ENCODE measurements at regions not wholly inside any gene's neighbourhood (a gene's known extent, or its start where the extent isn't known, plus 50 kb on each side); places are given as distances from the start of the nearest gene placed in this dataset.

DNA sequence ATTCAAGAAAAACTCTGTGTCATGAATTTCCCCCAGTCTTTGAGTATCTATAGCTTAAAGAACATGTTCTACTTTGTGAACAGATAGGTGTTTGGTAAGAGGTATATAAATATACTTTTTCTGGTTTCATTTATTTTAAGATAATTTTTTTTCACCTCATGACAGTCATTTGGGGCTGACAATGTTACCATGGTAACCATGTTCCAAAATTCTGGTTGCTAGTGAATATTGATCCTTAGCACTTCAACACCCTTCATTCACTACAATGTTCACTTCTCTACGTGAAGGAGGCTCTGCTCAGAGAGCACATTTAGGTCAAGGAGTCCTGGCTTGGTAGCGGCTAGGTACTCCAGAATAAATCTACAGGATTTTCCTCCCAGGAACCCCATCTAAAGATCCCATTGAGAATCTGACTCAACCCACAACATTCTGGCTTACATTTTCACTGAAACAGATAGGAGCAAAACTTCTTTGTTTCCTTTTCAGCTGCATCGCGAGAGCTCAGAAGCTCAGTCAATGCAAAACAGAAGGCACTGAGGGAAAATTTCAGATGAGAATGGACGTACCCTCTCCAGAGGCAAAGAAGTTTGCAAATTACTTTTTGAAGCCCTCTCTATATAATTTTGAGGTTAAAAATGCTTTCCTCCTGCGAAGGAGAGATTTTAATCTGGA lies 93.6 kb downstream of the ARF6 start:
- no peak for TF ChIP-seq POLR2A (IDR thresholded peaks at IDR 0.05)
- TF ChIP-seq, protein P1, sequence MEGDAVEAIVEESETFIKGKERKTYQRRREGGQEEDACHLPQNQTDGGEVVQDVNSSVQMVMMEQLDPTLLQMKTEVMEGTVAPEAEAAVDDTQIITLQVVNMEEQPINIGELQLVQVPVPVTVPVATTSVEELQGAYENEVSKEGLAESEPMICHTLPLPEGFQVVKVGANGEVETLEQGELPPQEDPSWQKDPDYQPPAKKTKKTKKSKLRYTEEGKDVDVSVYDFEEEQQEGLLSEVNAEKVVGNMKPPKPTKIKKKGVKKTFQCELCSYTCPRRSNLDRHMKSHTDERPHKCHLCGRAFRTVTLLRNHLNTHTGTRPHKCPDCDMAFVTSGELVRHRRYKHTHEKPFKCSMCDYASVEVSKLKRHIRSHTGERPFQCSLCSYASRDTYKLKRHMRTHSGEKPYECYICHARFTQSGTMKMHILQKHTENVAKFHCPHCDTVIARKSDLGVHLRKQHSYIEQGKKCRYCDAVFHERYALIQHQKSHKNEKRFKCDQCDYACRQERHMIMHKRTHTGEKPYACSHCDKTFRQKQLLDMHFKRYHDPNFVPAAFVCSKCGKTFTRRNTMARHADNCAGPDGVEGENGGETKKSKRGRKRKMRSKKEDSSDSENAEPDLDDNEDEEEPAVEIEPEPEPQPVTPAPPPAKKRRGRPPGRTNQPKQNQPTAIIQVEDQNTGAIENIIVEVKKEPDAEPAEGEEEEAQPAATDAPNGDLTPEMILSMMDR (IDR thresholded peaks at IDR 0.05), result no peak

All from lower leg skin (tissue), 3 donors.